GM12878 (cell line): ENCODE measurements at regions not wholly inside any gene's neighbourhood (a gene's known extent, or its start where the extent isn't known, plus 50 kb on each side); places are given as distances from the start of the nearest gene placed in this dataset.

Source experiments
- ATAC-seq: fragments of 200-7000 bp; cut with Tn5 transposase; 3 replicates; pipeline ENCODE4 v1.9.1; 2020; ENCODE audit warnings: mild to moderate bottlenecking, moderate library complexity
- BruUV-seq: library from RNA; stranded (reverse); fragments of 400-500 nt; replicated peaks from 2 replicates; lab custom pipeline; 2021; lab: Mats Ljungman, UMichigan
- CTCF ChIA-PET: fragments of 300-600 bp; sonication (Branson Sonifier 250); formaldehyde crosslinking; extraction: SDS; loops from one replicate; lab custom pipeline; 2021; ENCODE audit warnings: inconsistent platforms; lab: Yijun Ruan, JAX
- POLR2A ChIA-PET: fragments of 350-600 bp; formaldehyde crosslinking; extraction: SDS; loops from one replicate; lab custom pipeline; 2021; ENCODE audit warnings: inconsistent platforms; lab: Charles Lee
- RAD21 ChIA-PET: fragments of 300-600 bp; sonication (Branson Sonifier 250); formaldehyde crosslinking; loops from one replicate; lab custom pipeline; 2023; ENCODE audit warnings: antibody characterized with exemption; ENCODE audit not compliant: unreplicated experiment; lab: Charles Lee
- SMC1A ChIA-PET: fragments of 300-600 bp; sonication (Branson Sonifier 250); formaldehyde crosslinking; loops from one replicate; lab custom pipeline; 2023; ENCODE audit not compliant: unreplicated experiment, uncharacterized antibody; lab: Charles Lee
- DNase-seq: peaks from one replicate; pipeline ENCODE4 v3.0.0-alpha.2; 2011; ENCODE audit warnings: low read depth, low spot score
- FAIRE-seq: peaks from 3 replicates; lab custom pipeline; 2011; peaks lifted over from hg19 to GRCh38; lab: Jason Lieb, UNC
- H2AFZ ChIP-seq: 2 replicates; pipeline ENCODE4 v1.6.0; 2011; ENCODE audit warnings: low read depth, low read length, control low read depth; ENCODE audit not compliant: control insufficient read depth
- H3K27ac ChIP-seq: 2 replicates; pipeline ENCODE4 v1.5.1; 2011; ENCODE audit warnings: control low read depth; ENCODE audit not compliant: control insufficient read depth, insufficient read depth
- H3K27me3 ChIP-seq, 2 experiments: replicated peaks in 1 of 2; 2 replicates each; pipeline versions ENCODE4 v1.6.0 to v1.6.1; 2011; ENCODE audit warnings: low read length in 1 of 2; ENCODE audit not compliant: control insufficient read depth in 2 of 2, insufficient read depth in 2 of 2
- H3K36me3 ChIP-seq, 2 experiments: 2 replicates each; pipeline ENCODE4 v1.5.1; 2011; ENCODE audit warnings: low read length in 1 of 2; ENCODE audit not compliant: control insufficient read depth in 2 of 2, insufficient read depth in 2 of 2
- H3K4me1 ChIP-seq: 2 replicates; pipeline ENCODE4 v1.6.1; 2011; ENCODE audit warnings: mild to moderate bottlenecking, low read length, moderate library complexity, mixed read lengths; ENCODE audit not compliant: control insufficient read depth, insufficient read depth
- H3K4me2 ChIP-seq: 2 replicates; pipeline ENCODE4 v1.6.0; 2011; ENCODE audit warnings: control low read depth; ENCODE audit not compliant: control insufficient read depth, insufficient read depth
- H3K4me3 ChIP-seq: fragments of 200-600 bp; sonication (generic); 2 replicates; pipeline ENCODE4 v1.5.1; 2016
- H3K79me2 ChIP-seq: 2 replicates; pipeline ENCODE4 v1.6.0; 2011; ENCODE audit warnings: low read length; ENCODE audit not compliant: control insufficient read depth, insufficient read depth
- H3K9ac ChIP-seq: 2 replicates; pipeline ENCODE4 v1.8.0; 2011; ENCODE audit warnings: low read length, control low read depth, mixed read lengths; ENCODE audit not compliant: control insufficient read depth, insufficient read depth
- H3K9me3 ChIP-seq: replicated peaks from 3 replicates; pipeline ENCODE4 v1.5.1; 2011; ENCODE audit warnings: mild to moderate bottlenecking, low read length; ENCODE audit not compliant: control insufficient read depth, insufficient read depth
- H4K20me1 ChIP-seq: 2 replicates; pipeline ENCODE4 v1.6.0; 2011; ENCODE audit not compliant: control insufficient read depth, insufficient read depth
- CBX5 ChIP-seq: sonication (generic); IDR thresholded peaks from 2 replicates; pipeline ENCODE4 v1.6.1; 2016; ENCODE audit warnings: low read depth, moderate library complexity, mild to moderate bottlenecking, inconsistent platforms
- CHD1 ChIP-seq: IDR thresholded peaks from 2 replicates; pipeline ENCODE4 v1.6.1; 2012; ENCODE audit warnings: low read depth, low read length, improper control_type of control experiment
- HCFC1 ChIP-seq: fragments of 150-350 bp; IDR thresholded peaks from 2 replicates; pipeline ENCODE4 v1.6.1; 2014; ENCODE audit warnings: low read length
- KLF5 ChIP-seq: fragments of 450-650 bp; IDR thresholded peaks from 2 replicates; pipeline ENCODE4 v1.6.1; 2014; ENCODE audit warnings: mild to moderate bottlenecking; ENCODE audit not compliant: partially characterized antibody
- NFIC ChIP-seq: IDR thresholded peaks from 2 replicates; pipeline ENCODE4 v1.6.1; 2012; ENCODE audit warnings: low read depth, mild to moderate bottlenecking, inconsistent platforms, low read length, moderate library complexity
- NR2F1 ChIP-seq: fragments of 450-650 bp; conservative IDR thresholded peaks from 2 replicates; pipeline ENCODE4 v1.6.1; 2017; ENCODE audit warnings: mild to moderate bottlenecking
- NRF1 ChIP-seq: conservative IDR thresholded peaks from 2 replicates; pipeline ENCODE4 v1.6.1; 2011; ENCODE audit warnings: mild to moderate bottlenecking, low read depth, low read length, improper control_type of control experiment
- PAX8 ChIP-seq: fragments of 450-650 bp; IDR thresholded peaks from 2 replicates; pipeline ENCODE4 v1.6.1; 2017; ENCODE audit warnings: mild to moderate bottlenecking, moderate library complexity
- ZSCAN29 ChIP-seq: fragments of 450-650 bp; IDR thresholded peaks from 2 replicates; pipeline ENCODE4 v1.6.1; 2017; ENCODE audit warnings: mild to moderate bottlenecking, moderate library complexity
- WGBS: methylation state at CpG from one replicate; pipeline ENCODE4 v1.1.6; 2016; ENCODE audit warnings: low lambda C conversion rate; ENCODE audit not compliant: insufficient replicate concordance, insufficient coverage; ENCODE audit errors: missing lambda C conversion rate; 5-methylcytosine and 5-hydroxymethylcytosine counted together
- in situ Hi-C: fragments of 300-500 bp; cut with MboI; formaldehyde crosslinking; loops from 9 replicates; pipeline ENCODE4 v1.14.3; 2018; ENCODE audit warnings: mixed read lengths
- intact Hi-C: fragments of 100-400 bp; cut with micrococcal nuclease; formaldehyde crosslinking; loops from one replicate; pipeline ENCODE4 v1.14.2; 2022; ENCODE audit not compliant: unreplicated experiment
- TF ChIP-seq, protein P1 (sequence below): fragments of 450-650 bp; IDR thresholded peaks from 2 replicates; pipeline ENCODE4 v1.6.1; 2016; ENCODE audit warnings: mild to moderate bottlenecking, moderate library complexity, borderline replicate concordance
- TF ChIP-seq, protein P2 (sequence below): fragments of 450-650 bp; formaldehyde crosslinking; IDR thresholded peaks from 2 replicates; pipeline ENCODE4 v1.4.0; 2020; ENCODE audit warnings: mild to moderate bottlenecking, moderate library complexity
- TF ChIP-seq, protein P3 (sequence below): fragments of 450-650 bp; IDR thresholded peaks from 2 replicates; pipeline ENCODE4 v1.6.1; 2017; ENCODE audit warnings: mild to moderate bottlenecking, moderate library complexity

DNA sequence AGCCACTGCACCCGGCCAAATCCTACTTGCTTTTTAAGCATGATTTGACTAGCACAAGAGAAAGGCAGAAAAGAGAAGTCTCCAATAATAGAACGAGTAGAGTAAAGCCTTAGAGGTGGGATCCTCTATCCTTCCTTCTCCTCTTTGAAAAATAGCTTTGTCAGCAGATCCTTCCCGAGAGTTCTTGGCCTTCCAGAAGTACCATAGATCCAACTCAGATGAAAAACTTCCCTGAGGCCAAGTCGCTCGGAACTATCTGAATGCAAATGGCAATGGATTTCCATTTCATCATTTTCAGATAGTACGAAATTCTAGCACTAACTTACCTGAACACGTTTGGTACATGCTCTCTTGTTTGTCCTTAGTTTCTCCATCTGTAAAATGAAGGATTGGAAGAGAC lies 52.0 kb upstream of the SLIT3 start:
- Histone ChIP-seq H4K20me1 (no peaks in the 10 kb centered on the region), H3K27me3 (no peaks in the 10 kb centered on the region; a peak in 2 of 4 replicates), H2AFZ (no peak overlapping the region), H3K4me2 (no peak overlapping the region), H3K4me3 (no peak overlapping the region), H3K9me3 (no peaks in the 10 kb centered on the region), H3K79me2 (no peaks in the 10 kb centered on the region), H3K4me1 (no peaks in the 10 kb centered on the region), H3K27ac (no peak overlapping the region)
- CTCF ChIA-PET: no interaction called here
- no TSS peak for BruUV-seq
- intact Hi-C loops: no loop called here
- FAIRE-seq: no peak
- SMC1A ChIA-PET: no interaction called here
- ATAC-seq: no peak
- DNase-seq: no peak
- POLR2A ChIA-PET: interaction anchor here (0.7 kb wide), 1 partner anchor 313 kb away, joined by 7 read pairs; no protein-coding TSS in a partner anchor
- RAD21 ChIA-PET: interaction anchor here (0.6 kb wide), 1 partner anchor 914 kb away, joined by 3 read pairs; no protein-coding TSS in a partner anchor
- TF ChIP-seq, protein P1, sequence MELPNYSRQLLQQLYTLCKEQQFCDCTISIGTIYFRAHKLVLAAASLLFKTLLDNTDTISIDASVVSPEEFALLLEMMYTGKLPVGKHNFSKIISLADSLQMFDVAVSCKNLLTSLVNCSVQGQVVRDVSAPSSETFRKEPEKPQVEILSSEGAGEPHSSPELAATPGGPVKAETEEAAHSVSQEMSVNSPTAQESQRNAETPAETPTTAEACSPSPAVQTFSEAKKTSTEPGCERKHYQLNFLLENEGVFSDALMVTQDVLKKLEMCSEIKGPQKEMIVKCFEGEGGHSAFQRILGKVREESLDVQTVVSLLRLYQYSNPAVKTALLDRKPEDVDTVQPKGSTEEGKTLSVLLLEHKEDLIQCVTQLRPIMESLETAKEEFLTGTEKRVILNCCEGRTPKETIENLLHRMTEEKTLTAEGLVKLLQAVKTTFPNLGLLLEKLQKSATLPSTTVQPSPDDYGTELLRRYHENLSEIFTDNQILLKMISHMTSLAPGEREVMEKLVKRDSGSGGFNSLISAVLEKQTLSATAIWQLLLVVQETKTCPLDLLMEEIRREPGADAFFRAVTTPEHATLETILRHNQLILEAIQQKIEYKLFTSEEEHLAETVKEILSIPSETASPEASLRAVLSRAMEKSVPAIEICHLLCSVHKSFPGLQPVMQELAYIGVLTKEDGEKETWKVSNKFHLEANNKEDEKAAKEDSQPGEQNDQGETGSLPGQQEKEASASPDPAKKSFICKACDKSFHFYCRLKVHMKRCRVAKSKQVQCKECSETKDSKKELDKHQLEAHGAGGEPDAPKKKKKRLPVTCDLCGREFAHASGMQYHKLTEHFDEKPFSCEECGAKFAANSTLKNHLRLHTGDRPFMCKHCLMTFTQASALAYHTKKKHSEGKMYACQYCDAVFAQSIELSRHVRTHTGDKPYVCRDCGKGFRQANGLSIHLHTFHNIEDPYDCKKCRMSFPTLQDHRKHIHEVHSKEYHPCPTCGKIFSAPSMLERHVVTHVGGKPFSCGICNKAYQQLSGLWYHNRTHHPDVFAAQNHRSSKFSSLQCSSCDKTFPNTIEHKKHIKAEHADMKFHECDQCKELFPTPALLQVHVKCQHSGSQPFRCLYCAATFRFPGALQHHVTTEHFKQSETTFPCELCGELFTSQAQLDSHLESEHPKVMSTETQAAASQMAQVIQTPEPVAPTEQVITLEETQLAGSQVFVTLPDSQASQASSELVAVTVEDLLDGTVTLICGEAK: no peak
- TF ChIP-seq PAX8 (no peak), KLF5 (no peak), NFIC (no peak), NRF1 (no peak), HCFC1 (no peak), CBX5 (no peak), CHD1 (no peak), ZSCAN29 (no peak), NR2F1 (no peak)
- TF ChIP-seq, protein P2, sequence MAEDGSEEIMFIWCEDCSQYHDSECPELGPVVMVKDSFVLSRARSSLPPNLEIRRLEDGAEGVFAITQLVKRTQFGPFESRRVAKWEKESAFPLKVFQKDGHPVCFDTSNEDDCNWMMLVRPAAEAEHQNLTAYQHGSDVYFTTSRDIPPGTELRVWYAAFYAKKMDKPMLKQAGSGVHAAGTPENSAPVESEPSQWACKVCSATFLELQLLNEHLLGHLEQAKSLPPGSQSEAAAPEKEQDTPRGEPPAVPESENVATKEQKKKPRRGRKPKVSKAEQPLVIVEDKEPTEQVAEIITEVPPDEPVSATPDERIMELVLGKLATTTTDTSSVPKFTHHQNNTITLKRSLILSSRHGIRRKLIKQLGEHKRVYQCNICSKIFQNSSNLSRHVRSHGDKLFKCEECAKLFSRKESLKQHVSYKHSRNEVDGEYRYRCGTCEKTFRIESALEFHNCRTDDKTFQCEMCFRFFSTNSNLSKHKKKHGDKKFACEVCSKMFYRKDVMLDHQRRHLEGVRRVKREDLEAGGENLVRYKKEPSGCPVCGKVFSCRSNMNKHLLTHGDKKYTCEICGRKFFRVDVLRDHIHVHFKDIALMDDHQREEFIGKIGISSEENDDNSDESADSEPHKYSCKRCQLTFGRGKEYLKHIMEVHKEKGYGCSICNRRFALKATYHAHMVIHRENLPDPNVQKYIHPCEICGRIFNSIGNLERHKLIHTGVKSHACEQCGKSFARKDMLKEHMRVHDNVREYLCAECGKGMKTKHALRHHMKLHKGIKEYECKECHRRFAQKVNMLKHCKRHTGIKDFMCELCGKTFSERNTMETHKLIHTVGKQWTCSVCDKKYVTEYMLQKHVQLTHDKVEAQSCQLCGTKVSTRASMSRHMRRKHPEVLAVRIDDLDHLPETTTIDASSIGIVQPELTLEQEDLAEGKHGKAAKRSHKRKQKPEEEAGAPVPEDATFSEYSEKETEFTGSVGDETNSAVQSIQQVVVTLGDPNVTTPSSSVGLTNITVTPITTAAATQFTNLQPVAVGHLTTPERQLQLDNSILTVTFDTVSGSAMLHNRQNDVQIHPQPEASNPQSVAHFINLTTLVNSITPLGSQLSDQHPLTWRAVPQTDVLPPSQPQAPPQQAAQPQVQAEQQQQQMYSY (CRISPR knock-in tag): no peak
- TF ChIP-seq, protein P3, sequence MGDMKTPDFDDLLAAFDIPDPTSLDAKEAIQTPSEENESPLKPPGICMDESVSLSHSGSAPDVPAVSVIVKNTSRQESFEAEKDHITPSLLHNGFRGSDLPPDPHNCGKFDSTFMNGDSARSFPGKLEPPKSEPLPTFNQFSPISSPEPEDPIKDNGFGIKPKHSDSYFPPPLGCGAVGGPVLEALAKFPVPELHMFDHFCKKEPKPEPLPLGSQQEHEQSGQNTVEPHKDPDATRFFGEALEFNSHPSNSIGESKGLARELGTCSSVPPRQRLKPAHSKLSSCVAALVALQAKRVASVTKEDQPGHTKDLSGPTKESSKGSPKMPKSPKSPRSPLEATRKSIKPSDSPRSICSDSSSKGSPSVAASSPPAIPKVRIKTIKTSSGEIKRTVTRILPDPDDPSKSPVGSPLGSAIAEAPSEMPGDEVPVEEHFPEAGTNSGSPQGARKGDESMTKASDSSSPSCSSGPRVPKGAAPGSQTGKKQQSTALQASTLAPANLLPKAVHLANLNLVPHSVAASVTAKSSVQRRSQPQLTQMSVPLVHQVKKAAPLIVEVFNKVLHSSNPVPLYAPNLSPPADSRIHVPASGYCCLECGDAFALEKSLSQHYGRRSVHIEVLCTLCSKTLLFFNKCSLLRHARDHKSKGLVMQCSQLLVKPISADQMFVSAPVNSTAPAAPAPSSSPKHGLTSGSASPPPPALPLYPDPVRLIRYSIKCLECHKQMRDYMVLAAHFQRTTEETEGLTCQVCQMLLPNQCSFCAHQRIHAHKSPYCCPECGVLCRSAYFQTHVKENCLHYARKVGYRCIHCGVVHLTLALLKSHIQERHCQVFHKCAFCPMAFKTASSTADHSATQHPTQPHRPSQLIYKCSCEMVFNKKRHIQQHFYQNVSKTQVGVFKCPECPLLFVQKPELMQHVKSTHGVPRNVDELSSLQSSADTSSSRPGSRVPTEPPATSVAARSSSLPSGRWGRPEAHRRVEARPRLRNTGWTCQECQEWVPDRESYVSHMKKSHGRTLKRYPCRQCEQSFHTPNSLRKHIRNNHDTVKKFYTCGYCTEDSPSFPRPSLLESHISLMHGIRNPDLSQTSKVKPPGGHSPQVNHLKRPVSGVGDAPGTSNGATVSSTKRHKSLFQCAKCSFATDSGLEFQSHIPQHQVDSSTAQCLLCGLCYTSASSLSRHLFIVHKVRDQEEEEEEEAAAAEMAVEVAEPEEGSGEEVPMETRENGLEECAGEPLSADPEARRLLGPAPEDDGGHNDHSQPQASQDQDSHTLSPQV: no peak
- TF ChIP-seq, all 136 proteins: peak for 0
- H3K9ac ChIP-seq: no peak overlapping the region
- in situ Hi-C loops: no loop called here
- WGBS: 27% methylated on average over 7 of the region's 7 CpGs
- H3K36me3 ChIP-seq: no peaks in the 10 kb centered on the region
